ENCODE measurements at regions not wholly inside any gene's neighbourhood (a gene's known extent, or its start where the extent isn't known, plus 50 kb on each side); places are given as distances from the start of the nearest gene placed in this dataset.

GRCh38 chr4:189029976-189030504, 890.8 kb downstream of the TRIML1 start:
- DNase-seq (ENCODE audit: low read depth), result no peak

- DNase-seq (ENCODE audit: low read depth), result no peak
These were observed 893.5 kb downstream of the TRIML1 start for GRCh38 chr4:189032606-189033338.

- DNase-seq (ENCODE audit: low read depth), result no peak
These were observed 894.6 kb downstream of the TRIML1 start for GRCh38 chr4:189033801-189034347.

GRCh38 chr4:189035091-189035490, 895.9 kb downstream of the TRIML1 start:
- no peak for DNase-seq (ENCODE audit: low read depth)

GRCh38 chr4:189035654-189036053, 896.4 kb downstream of the TRIML1 start:
- DNase-seq (ENCODE audit: low read depth), result no peak

GRCh38 chr4:189036906-189037305, 897.7 kb downstream of the TRIML1 start:
- DNase-seq (ENCODE audit: low read depth), result no peak

- DNase-seq (ENCODE audit: low read depth), result no peak
These were observed 894.0 kb upstream of the FRG1 start for GRCh38 chr4:189046642-189047041.

GRCh38 chr4:189048119-189048518, 892.6 kb upstream of the FRG1 start:
- no peak for DNase-seq (ENCODE audit: low read depth)

GRCh38 chr4:189049682-189050081, 891.0 kb upstream of the FRG1 start:
- no peak for DNase-seq (ENCODE audit: low read depth)

- DNase-seq (ENCODE audit: low read depth), result no peak
These were observed 890.0 kb upstream of the FRG1 start for GRCh38 chr4:189050643-189051042.

- DNase-seq (ENCODE audit: low read depth), result no peak
These were observed 887.1 kb upstream of the FRG1 start for GRCh38 chr4:189053621-189054020.

GRCh38 chr4:189060104-189060503, 880.6 kb upstream of the FRG1 start:
- peak; percentile 47 for DNase-seq (ENCODE audit: low read depth)

GRCh38 chr4:189062047-189062820, 878.4 kb upstream of the FRG1 start:
- DNase-seq (ENCODE audit: low read depth), result no peak

GRCh38 chr4:189069772-189070171, 870.9 kb upstream of the FRG1 start:
- DNase-seq (ENCODE audit: low read depth), result no peak

- no peak for DNase-seq (ENCODE audit: low read depth)
These were observed 869.4 kb upstream of the FRG1 start for GRCh38 chr4:189071241-189071640.

GRCh38 chr4:189073739-189074138, 866.9 kb upstream of the FRG1 start:
- DNase-seq (ENCODE audit: low read depth), result no peak

- DNase-seq (ENCODE audit: low read depth), result no peak
These were observed 858.8 kb upstream of the FRG1 start for GRCh38 chr4:189081826-189082225.

- no peak for DNase-seq (ENCODE audit: low read depth)
These were observed 856.9 kb upstream of the FRG1 start for GRCh38 chr4:189083769-189084168.

- DNase-seq (ENCODE audit: low read depth), result no peak
These were observed 856.0 kb upstream of the FRG1 start for GRCh38 chr4:189084671-189085070.

GRCh38 chr4:189087971-189088370, 852.7 kb upstream of the FRG1 start:
- DNase-seq (ENCODE audit: low read depth), result no peak

GRCh38 chr4:189088780-189089179, 851.9 kb upstream of the FRG1 start:
- DNase-seq (ENCODE audit: low read depth), result no peak

GRCh38 chr4:189090174-189090814, 850.4 kb upstream of the FRG1 start:
- DNase-seq (ENCODE audit: low read depth), result no peak
